Pancreas (tissue), 10 donors: ENCODE measurements at regions not wholly inside any gene's neighbourhood (a gene's known extent, or its start where the extent isn't known, plus 50 kb on each side); places are given as distances from the start of the nearest gene placed in this dataset.

Source experiments
- ATAC-seq, 4 donors: fragments of 200-7000 bp; cut with Tn5 transposase; one replicate each; pipeline versions ENCODE4 v1.8.0 to v1.9.1; 2020; ENCODE audit warnings: mild to moderate bottlenecking in 4 of 4, moderate library complexity in 4 of 4
- DNase-seq, 6 donors: peaks; one replicate each; pipeline ENCODE4 v3.0.0-alpha.2; 2020
- FAIRE-seq: peaks from 2 replicates; lab custom pipeline; 2012; peaks lifted over from hg19 to GRCh38; lab: Jason Lieb, UNC
- H3K27ac ChIP-seq, 4 donors: fragments of 200-600 bp; sonication (generic); 1 replicate in 3 of 4; 2 replicates in 1 of 4; pipeline versions ENCODE4 v1.5.0 to v1.8.0; 2020
- H3K27me3 ChIP-seq, 4 donors: fragments of 200-600 bp; one replicate each; pipeline ENCODE4 v1.8.0; 2021
- H3K36me3 ChIP-seq, 3 donors: fragments of 200-600 bp; sonication (generic) in 1 of 3; one replicate each; pipeline versions ENCODE4 v1.5.0 to v1.8.0; 2020 to 2021
- H3K4me1 ChIP-seq, 3 donors: fragments of 200-600 bp; one replicate each; pipeline ENCODE4 v1.8.0; 2021
- H3K4me3 ChIP-seq, 4 donors: fragments of 200-600 bp; sonication (generic) in 2 of 4; one replicate each; pipeline versions ENCODE4 v1.5.0 to v1.8.0; 2020 to 2021
- H3K9me3 ChIP-seq, 4 donors: fragments of 200-600 bp; one replicate each; pipeline ENCODE4 v1.8.0; 2021
- CTCF ChIP-seq, 4 donors: fragments of 200-600 bp; sonication (generic) in 3 of 4; IDR thresholded peaks; one replicate each; pipeline versions ENCODE4 v1.5.0 to v1.8.0; 2021; ENCODE audit warnings: antibody characterized with exemption in 4 of 4
- WGBS, 2 donors: extraction: QIAGEN DNeasy Blood & Tissue Kit; methylation state at CpG; one replicate each; pipeline ENCODE4 v1.1.7; 2013; 5-methylcytosine and 5-hydroxymethylcytosine counted together
- intact Hi-C, 3 donors: fragments of 100-400 bp; cut with DNase I; formaldehyde crosslinking; loops; one replicate each; pipeline versions ENCODE4 v1.11.1 to v1.14.2; 2022
- donor health status: healthy with polysubstance abuse.
- donor health status: DM: no; HTN: no; CAD: no; lungs with moderate emphysema.
- donor health status: DM: no; HTN: no; CAD: no.
- donor health status: control.
- donor health status: control.
- donor health status: Bipolar disorder and iron deficiency.
- donor health status: DM: yes; HTN: yes; CAD: no.
- donor health status: DM: no; HTN: no; CAD: no.
- donor health status: DM: no; HTN: no; CAD: no.
- donor health status: DM: yes; HTN: yes; CAD: no.

- intact Hi-C loops = no loop called here
- Histone ChIP-seq H3K4me1 (no peaks in the 10 kb centered on the region), H3K36me3 (no peaks in the 10 kb centered on the region), H3K4me3 (no peak overlapping the region), H3K27me3 (no peaks in the 10 kb centered on the region), H3K27ac (no peak overlapping the region), H3K9me3 (no peaks in the 10 kb centered on the region)
- whole genome bisulfite sequencing, 2 donors = 82 to 85% methylated on average over 2 of the region's 2 CpGs
- TF ChIP-seq CTCF (IDR thresholded peaks at IDR 0.05) = no peak
- no peak for FAIRE-seq
- no peak for DNase-seq
- no peak for ATAC-seq
Observed at GRCh38 chr2:215687149-215688031, 251.5 kb upstream of the FN1 start.

- Histone ChIP-seq H3K27ac (no peak overlapping the region), H3K27me3 (no peaks in the 10 kb centered on the region), H3K4me1 (no peaks in the 10 kb centered on the region), H3K36me3 (no peaks in the 10 kb centered on the region), H3K9me3 (no peaks in the 10 kb centered on the region), H3K4me3 (no peak overlapping the region)
- intact Hi-C loops = no loop called here
- TF ChIP-seq CTCF (IDR thresholded peaks at IDR 0.05) = no peak
- DNase-seq = no peak
- no peak for ATAC-seq
- FAIRE-seq = no peak
- 61 to 82% methylated on average over 1 of the region's 1 CpG for WGBS, 2 donors
Observed at GRCh38 chr2:215685238-215685990, 249.5 kb upstream of the FN1 start.

- intact Hi-C loops = no loop called here
- Histone ChIP-seq H3K27ac (no peak overlapping the region), H3K27me3 (no peaks in the 10 kb centered on the region), H3K4me1 (no peaks in the 10 kb centered on the region), H3K9me3 (no peaks in the 10 kb centered on the region), H3K4me3 (no peak overlapping the region), H3K36me3 (no peaks in the 10 kb centered on the region)
- no peak for TF ChIP-seq CTCF (IDR thresholded peaks at IDR 0.05)
- FAIRE-seq (no peak), ATAC-seq (no peak), DNase-seq (no peak)
- WGBS, 2 donors = 58 to 61% methylated on average over 4 of the region's 4 CpGs
Observed at GRCh38 chr2:215684448-215685237, 248.8 kb upstream of the FN1 start.

- Histone ChIP-seq H3K4me3 (no peak overlapping the region), H3K9me3 (no peaks in the 10 kb centered on the region), H3K27me3 (no peaks in the 10 kb centered on the region), H3K36me3 (no peaks in the 10 kb centered on the region), H3K4me1 (no peaks in the 10 kb centered on the region), H3K27ac (no peak overlapping the region)
- WGBS, 2 donors = 50 to 51% methylated on average over 4 of the region's 4 CpGs
- ATAC-seq (no peak), FAIRE-seq (no peak), DNase-seq (no peak)
- TF ChIP-seq CTCF (IDR thresholded peaks at IDR 0.05) = no peak
- intact Hi-C loops = no loop called here
Observed at GRCh38 chr2:215683295-215683694, 247.4 kb upstream of the FN1 start.
